ENCODE measurements at regions not wholly inside any gene's neighbourhood (a gene's known extent, or its start where the extent isn't known, plus 50 kb on each side); places are given as distances from the start of the nearest gene placed in this dataset.

DNA sequence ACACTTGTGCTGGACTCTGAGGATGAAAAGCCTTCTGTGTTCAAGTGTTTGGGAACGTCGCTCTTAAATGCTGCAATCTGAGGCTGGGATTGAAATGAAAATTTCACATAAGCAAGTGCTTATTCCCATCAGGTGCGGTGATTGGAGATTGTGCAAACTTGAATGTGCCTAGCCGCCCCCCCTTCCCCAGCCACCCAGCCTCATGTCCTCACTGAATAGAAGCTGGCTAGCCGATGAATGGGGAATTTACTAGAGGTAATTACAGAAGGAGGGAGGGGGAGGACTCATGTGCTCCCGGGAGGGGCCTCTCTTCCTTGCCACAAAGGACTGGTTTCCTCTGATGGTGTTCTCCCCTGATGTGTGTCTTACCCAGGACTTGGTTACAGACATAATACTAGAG is 544.8 kb upstream of the EEF2KMT start:
- DNase-seq (ENCODE audit: extremely low spot score, insufficient read length, low read depth) = no peak
- FAIRE-seq = no peak

DNA sequence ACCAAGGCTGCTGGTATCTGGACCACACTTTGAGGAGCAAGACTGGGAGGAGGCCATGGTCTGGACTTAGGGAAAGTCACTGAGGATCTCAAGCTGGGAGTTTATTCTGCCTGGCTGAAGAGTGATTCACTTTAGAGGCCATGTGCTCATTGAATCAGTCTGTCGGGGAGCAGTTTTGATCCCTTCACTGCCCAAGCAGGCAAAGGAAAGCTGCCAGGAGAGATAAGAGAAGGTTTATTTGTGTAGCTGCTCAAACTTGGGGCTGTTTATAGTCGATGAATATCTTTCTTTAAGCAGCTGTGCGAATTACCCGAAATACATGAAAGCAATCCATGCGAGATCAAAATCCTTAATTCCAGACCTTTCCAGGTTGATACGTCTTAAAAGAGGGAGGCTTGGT is 544.4 kb upstream of the EEF2KMT start:
- no peak for DNase-seq (ENCODE audit: extremely low spot score, insufficient read length, low read depth)

DNA sequence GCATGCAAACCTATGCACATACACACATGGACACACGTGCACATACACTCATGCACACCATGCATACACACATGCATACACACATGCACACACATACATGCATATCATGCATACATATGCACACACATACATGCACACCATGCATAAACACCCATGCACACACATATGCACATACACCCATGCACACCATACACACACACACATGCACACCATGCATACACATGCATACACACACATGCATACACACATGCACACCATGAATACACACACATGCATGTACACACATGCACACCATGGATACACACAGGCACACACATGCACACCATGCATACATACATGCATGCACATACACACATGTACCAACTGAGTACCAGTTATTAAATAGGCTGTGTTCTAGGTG is 543.3 kb upstream of the EEF2KMT start:
- no peak for FAIRE-seq
- DNase-seq (ENCODE audit: extremely low spot score, insufficient read length, low read depth) = no peak

More for the DNA sequence above, 544.4 kb upstream of the EEF2KMT start:
- no peak for FAIRE-seq

GRCh38 chr16:5639531-5639930 is 541.9 kb upstream of the EEF2KMT start:
- no peak for DNase-seq (ENCODE audit: extremely low spot score, insufficient read length, low read depth)
- FAIRE-seq = no peak

DNA sequence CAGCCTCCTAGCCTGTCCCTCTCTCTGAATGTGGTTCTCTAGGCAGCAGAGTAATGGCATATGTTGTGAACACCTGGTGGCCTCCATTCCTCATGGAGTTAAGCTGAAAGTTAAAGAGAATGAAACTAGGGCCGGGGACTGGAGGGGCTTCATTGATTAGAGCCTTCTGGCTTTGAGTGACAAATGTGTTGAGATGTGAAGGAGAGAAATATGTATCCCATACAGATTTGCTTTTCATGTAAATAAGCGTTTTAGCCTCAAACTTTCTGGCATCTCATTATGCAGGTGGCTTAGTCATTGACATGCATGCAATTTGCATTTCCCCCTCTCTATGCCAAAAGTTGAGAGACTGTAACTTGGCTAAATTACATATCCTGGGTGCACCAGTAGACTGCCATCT is 537.7 kb upstream of the EEF2KMT start:
- DNase-seq (ENCODE audit: extremely low spot score, insufficient read length, low read depth) (no peak), FAIRE-seq (no peak)

DNA sequence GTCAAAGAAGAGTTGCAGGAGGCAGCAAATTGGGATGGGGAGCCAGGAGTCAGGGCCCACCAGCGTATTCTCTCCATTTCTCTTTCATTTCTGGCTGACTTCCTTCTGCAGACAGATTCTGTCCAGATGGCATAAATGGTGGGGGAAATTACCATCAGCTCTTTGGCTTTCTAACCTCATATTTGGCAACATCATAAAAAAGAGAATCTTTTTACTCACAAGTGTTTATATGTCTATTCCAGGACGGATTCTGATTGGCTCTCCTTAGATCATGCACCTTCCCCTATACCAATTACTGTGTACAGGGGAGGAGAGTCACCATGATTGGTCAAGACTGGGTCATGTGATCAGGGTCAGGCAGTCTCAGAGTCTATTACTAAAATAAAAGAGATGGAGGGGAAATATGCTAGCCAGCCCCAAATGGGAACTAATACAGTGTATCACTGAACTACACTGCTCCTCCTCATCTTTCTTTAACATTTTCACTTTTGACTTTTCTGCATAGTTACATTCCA is 537.1 kb upstream of the EEF2KMT start:
- FAIRE-seq (no peak), DNase-seq (ENCODE audit: extremely low spot score, insufficient read length, low read depth) (no peak)

- FAIRE-seq (peak; percentile 36), DNase-seq (ENCODE audit: extremely low spot score, insufficient read length, low read depth) (peak; percentile 7)
These were observed 536.3 kb upstream of the EEF2KMT start for GRCh38 chr16:5633845-5634440.

DNA sequence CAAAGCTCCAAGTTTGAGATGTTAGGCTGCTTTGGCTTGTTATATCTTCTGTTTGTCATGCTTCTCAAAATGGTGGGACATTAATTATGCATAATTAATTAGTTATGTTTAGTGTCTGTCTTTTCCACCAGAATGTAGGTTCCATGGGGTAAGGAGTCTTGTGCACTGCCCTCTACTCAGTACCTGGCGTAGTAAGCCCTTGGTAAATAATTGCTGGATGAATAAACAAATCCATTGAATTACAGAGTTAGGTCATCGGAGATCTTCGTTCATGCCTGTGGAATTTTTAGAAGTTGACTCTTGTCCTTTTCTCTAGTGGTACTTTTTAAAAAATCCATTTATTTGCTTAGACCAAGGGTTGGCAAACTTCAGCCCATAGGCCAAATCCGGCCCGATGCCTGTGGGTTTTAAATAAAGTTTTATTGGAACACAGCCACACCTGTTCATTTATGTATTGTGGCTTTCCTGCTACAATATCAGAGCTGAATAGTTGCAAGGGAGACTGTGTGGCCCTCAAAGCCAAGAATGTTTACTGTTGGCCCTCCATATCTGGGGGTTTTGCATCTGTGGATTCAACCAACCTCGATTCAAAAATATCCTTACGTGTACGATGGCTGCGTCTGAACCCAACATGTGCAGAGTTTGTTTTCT is 524.8 kb upstream of the EEF2KMT start:
- DNase-seq (ENCODE audit: extremely low spot score, insufficient read length, low read depth) (no peak), FAIRE-seq (no peak)

GRCh38 chr16:5621826-5622225 is 524.2 kb upstream of the EEF2KMT start:
- no peak for DNase-seq (ENCODE audit: extremely low spot score, insufficient read length, low read depth)
- FAIRE-seq = no peak

GRCh38 chr16:5619304-5619703 is 521.7 kb upstream of the EEF2KMT start:
- FAIRE-seq (no peak), DNase-seq (ENCODE audit: extremely low spot score, insufficient read length, low read depth) (no peak)

GRCh38 chr16:5616841-5617240 is 519.2 kb upstream of the EEF2KMT start:
- no peak for FAIRE-seq
- DNase-seq (ENCODE audit: extremely low spot score, insufficient read length, low read depth) = no peak

DNA sequence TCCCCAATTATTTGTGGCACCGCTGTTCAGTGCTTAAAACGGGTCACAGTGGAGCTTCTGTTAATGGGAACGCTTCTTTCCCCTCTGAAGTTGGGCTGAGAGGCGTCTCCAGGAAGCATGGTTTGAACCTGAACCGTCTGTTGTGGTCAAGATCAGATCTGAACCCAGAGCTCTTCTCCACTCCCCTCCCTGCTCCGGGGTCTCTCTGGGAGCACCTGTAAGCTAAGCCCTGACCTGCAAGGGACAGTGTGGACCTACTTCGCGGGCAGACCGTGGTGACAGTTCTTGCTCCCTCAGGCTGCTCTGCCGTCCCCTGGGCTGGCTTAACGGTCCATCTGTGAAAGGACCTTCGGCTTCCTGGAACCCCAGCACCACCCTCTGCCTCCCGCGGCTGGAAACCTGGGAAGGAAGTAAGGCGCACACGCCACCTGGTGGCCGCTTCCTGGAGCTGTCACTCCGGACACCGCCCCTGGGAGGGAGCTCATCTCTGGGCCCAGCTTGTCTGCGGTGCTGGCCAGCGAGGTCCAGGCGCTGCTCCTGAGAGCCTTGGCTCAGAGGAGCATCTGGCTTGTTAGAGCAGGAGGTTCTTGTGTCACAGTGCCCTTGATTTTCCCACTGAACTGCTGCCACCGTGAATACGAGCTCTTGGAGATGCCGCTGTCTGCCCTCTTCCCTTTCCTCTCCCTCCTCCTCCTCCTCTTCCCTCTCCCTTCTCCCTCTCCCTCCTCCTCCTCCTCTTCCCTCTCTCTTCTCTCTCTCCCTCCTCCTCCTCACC is 518.5 kb upstream of the EEF2KMT start:
- DNase-seq (ENCODE audit: extremely low spot score, insufficient read length, low read depth) = no peak
- FAIRE-seq = peak; percentile 21

DNA sequence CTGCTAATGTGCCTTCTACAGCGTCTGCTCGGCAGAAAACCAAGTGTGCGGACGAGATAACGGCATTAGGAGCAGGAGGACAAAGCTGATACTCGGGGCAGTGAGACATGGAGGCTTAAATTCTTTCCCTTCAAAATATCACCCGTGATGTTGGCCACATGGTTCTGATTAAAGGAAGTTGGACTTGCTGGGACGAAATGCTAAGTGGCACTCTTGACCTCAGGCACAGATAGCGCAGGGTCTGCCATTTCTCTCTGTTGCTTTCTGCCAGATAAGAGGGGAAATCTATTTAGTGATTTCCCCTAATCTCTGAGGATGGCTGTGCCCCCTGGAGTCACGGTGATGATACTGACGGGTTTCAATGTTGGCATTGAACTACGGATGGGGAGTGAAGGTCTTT is 509.6 kb upstream of the EEF2KMT start:
- FAIRE-seq = no peak

DNA sequence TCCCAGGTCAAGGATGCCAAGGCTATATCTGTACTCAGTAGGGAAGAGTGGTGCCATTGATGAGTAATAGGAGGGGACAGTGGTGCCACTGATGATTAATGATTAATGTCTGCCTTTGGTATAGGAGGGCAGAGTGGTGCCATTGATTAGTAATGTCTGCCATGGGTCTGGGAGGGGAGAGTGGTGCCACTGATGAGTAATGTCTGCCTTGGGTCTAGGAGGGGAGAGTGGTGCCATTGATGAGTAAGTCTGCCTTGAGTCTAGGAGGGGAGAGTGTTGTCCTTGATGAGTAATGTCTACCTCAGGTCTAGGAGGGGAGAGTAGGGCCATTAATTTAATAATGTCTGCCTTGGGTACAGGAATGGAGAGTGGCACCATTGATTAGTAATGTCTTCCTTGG is 507.8 kb upstream of the EEF2KMT start:
- FAIRE-seq = no peak
- no peak for DNase-seq (ENCODE audit: extremely low spot score, insufficient read length, low read depth)

More for the DNA sequence above, 509.6 kb upstream of the EEF2KMT start:
- no peak for DNase-seq (ENCODE audit: extremely low spot score, insufficient read length, low read depth)

- FAIRE-seq = no peak
- DNase-seq (ENCODE audit: extremely low spot score, insufficient read length, low read depth) = no peak
These were observed 507.2 kb upstream of the EEF2KMT start for GRCh38 chr16:5604770-5605169.

- DNase-seq (ENCODE audit: extremely low spot score, insufficient read length, low read depth) (no peak), FAIRE-seq (no peak)
These were observed 506.2 kb upstream of the EEF2KMT start for GRCh38 chr16:5603836-5604235.

GRCh38 chr16:5601957-5602356 is 504.4 kb upstream of the EEF2KMT start:
- no peak for FAIRE-seq
- DNase-seq (ENCODE audit: extremely low spot score, insufficient read length, low read depth) = no peak

GRCh38 chr16:5598793-5599192 is 501.2 kb upstream of the EEF2KMT start:
- no peak for FAIRE-seq
- DNase-seq (ENCODE audit: extremely low spot score, insufficient read length, low read depth) = no peak

- DNase-seq (ENCODE audit: extremely low spot score, insufficient read length, low read depth) (no peak), FAIRE-seq (no peak)
These were observed 498.3 kb upstream of the EEF2KMT start for GRCh38 chr16:5595849-5596248.

GRCh38 chr16:5590416-5590815 is 492.8 kb upstream of the EEF2KMT start:
- FAIRE-seq (no peak), DNase-seq (ENCODE audit: extremely low spot score, insufficient read length, low read depth) (no peak)

- no peak for FAIRE-seq
These were observed 492.3 kb upstream of the EEF2KMT start for GRCh38 chr16:5589812-5590373.

More at GRCh38 chr16:5589812-5590373, 492.3 kb upstream of the EEF2KMT start:
- DNase-seq (ENCODE audit: extremely low spot score, insufficient read length, low read depth) = no peak
